Kidney tubule cell (primary cell): ENCODE measurements at regions not wholly inside any gene's neighbourhood (a gene's known extent, or its start where the extent isn't known, plus 50 kb on each side); places are given as distances from the start of the nearest gene placed in this dataset.

ENCODE experiments used
- DNase-seq: peaks from one replicate; pipeline ENCODE4 v3.0.0-alpha.2; 2018; ENCODE audit warnings: low spot score

GRCh38 chr7:156309016-156309620, 331.5 kb upstream of the RNF32 start:
- DNase-seq = no peak

- no peak for DNase-seq
These were observed 333.4 kb upstream of the RNF32 start for GRCh38 chr7:156307193-156307592.

- DNase-seq = peak; percentile 63
These were observed 335.2 kb upstream of the RNF32 start for GRCh38 chr7:156305351-156305750.

GRCh38 chr7:156282816-156283215, 357.8 kb upstream of the RNF32 start:
- DNase-seq = no peak

- DNase-seq = no peak
These were observed 360.9 kb upstream of the RNF32 start for GRCh38 chr7:156279635-156280034.

- no peak for DNase-seq
These were observed 365.3 kb upstream of the RNF32 start for GRCh38 chr7:156275292-156275691.

GRCh38 chr7:156274557-156274956, 366.0 kb upstream of the RNF32 start:
- no peak for DNase-seq

- DNase-seq = no peak
These were observed 379.0 kb upstream of the RNF32 start for GRCh38 chr7:156261581-156261980.

GRCh38 chr7:156257904-156258303, 382.7 kb upstream of the RNF32 start:
- DNase-seq = peak; percentile 47

- no peak for DNase-seq
These were observed 384.9 kb upstream of the RNF32 start for GRCh38 chr7:156255635-156256034.

GRCh38 chr7:156251861-156252260, 388.7 kb upstream of the RNF32 start:
- no peak for DNase-seq

- DNase-seq = no peak
These were observed 400.0 kb upstream of the RNF32 start for GRCh38 chr7:156240532-156240931.

GRCh38 chr7:156238366-156239133, 402.0 kb upstream of the RNF32 start:
- no peak for DNase-seq

- DNase-seq = no peak
These were observed 403.0 kb upstream of the RNF32 start for GRCh38 chr7:156237614-156238013.

GRCh38 chr7:156236936-156237599, 403.5 kb upstream of the RNF32 start:
- DNase-seq = no peak

- DNase-seq = no peak
These were observed 404.2 kb upstream of the RNF32 start for GRCh38 chr7:156236181-156236889.

- DNase-seq = no peak
These were observed 405.7 kb upstream of the RNF32 start for GRCh38 chr7:156234666-156235494.

GRCh38 chr7:156234192-156234591, 406.4 kb upstream of the RNF32 start:
- no peak for DNase-seq

- DNase-seq = no peak
These were observed 407.5 kb upstream of the RNF32 start for GRCh38 chr7:156232931-156233705.

- no peak for DNase-seq
These were observed 410.0 kb upstream of the RNF32 start for GRCh38 chr7:156230576-156230975.

GRCh38 chr7:156224833-156225225, 412.6 kb upstream of the SHH start:
- no peak for DNase-seq
